ENCODE measurements at regions not wholly inside any gene's neighbourhood (a gene's known extent, or its start where the extent isn't known, plus 50 kb on each side); places are given as distances from the start of the nearest gene placed in this dataset.

DNA sequence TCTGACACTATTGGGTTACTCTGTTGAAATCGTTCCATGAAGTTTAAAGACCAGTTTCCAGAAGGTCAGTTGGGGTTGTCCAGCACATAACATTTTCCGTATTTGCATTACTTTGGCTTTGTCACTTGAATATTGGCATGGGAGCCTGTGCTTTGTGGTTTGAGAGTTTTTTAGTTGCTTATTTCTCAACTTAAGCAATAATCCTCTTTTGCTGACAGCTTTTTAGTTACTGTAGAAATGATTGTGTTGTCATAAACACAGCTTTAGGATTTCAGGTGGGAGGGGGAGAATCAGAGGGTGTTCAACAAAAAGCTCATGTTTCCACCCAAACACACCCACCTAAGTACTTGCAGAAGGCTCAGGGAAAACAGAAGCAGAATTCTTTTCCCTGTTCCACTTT is 210.7 kb upstream of the TLL1 start (continued):
- TF ChIP-seq, protein P1, sequence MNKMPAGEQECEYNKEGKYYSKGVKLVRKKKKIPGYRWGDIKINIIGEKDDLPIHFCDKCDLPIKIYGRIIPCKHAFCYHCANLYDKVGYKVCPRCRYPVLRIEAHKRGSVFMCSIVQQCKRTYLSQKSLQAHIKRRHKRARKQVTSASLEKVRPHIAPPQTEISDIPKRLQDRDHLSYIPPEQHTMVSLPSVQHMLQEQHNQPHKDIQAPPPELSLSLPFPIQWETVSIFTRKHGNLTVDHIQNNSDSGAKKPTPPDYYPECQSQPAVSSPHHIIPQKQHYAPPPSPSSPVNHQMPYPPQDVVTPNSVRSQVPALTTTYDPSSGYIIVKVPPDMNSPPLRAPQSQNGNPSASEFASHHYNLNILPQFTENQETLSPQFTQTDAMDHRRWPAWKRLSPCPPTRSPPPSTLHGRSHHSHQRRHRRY (tag by site-specific recombination; IDR thresholded peaks at IDR 0.05) = no peak
- no peak for TF ChIP-seq ZNF223 (tag by site-specific recombination; IDR thresholded peaks at IDR 0.05)
- no peak for TF ChIP-seq ZSCAN30 (tag by site-specific recombination; IDR thresholded peaks at IDR 0.05)
- TF ChIP-seq ZNF473 (tag by site-specific recombination; IDR thresholded peaks at IDR 0.05) = no peak
- TF ChIP-seq ZNF280D (tag by site-specific recombination; IDR thresholded peaks at IDR 0.05) = no peak
- TF ChIP-seq OVOL3 (tag by site-specific recombination; IDR thresholded peaks at IDR 0.05) = no peak
- no peak for TF ChIP-seq ZNF292 (tag by site-specific recombination; IDR thresholded peaks at IDR 0.05; ENCODE audit: borderline replicate concordance, low read depth)
- TF ChIP-seq ZBTB8A (tag by site-specific recombination; IDR thresholded peaks at IDR 0.05) = no peak
- no peak for TF ChIP-seq ZIC2 (tag by site-specific recombination; IDR thresholded peaks at IDR 0.05)
- TF ChIP-seq, protein P2, sequence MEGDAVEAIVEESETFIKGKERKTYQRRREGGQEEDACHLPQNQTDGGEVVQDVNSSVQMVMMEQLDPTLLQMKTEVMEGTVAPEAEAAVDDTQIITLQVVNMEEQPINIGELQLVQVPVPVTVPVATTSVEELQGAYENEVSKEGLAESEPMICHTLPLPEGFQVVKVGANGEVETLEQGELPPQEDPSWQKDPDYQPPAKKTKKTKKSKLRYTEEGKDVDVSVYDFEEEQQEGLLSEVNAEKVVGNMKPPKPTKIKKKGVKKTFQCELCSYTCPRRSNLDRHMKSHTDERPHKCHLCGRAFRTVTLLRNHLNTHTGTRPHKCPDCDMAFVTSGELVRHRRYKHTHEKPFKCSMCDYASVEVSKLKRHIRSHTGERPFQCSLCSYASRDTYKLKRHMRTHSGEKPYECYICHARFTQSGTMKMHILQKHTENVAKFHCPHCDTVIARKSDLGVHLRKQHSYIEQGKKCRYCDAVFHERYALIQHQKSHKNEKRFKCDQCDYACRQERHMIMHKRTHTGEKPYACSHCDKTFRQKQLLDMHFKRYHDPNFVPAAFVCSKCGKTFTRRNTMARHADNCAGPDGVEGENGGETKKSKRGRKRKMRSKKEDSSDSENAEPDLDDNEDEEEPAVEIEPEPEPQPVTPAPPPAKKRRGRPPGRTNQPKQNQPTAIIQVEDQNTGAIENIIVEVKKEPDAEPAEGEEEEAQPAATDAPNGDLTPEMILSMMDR (tag by site-specific recombination; IDR thresholded peaks at IDR 0.05) = no peak

DNA sequence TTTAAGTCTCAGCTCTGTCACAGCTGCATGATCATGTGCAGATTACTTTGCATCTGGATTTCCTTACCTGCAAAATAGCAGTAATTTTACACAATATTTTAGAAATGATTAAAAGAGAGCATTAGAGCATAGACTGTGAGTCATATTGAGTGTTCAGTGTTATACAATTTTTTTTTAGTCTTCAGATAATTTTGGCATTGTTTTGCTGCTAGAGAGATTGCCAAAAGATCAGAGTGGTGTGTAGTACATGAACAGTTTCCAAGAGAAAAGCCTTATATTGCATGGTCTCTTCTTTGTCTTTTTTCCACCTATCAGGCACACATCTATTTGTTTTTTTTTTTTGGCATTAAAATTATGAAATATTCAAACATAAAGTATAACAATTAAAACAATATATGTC is 209.6 kb upstream of the TLL1 start:
- ChIA-PET CTCF (no interaction called here), POLR2A (no interaction called here)
- H3K9me3 ChIP-seq (ENCODE audit: control insufficient read depth, insufficient read depth, low read depth, low read length) = no peaks in the 10 kb centered on the region
- H3K36me3 ChIP-seq (ENCODE audit: control insufficient read depth in 2 of 2, insufficient read depth in 1 of 2, low read length in 2 of 2) = no peaks in the 10 kb centered on the region
- no peak overlapping the region for H3K4me3 ChIP-seq (ENCODE audit: low read depth, low read length)
- TF ChIP-seq ZXDB (tag by site-specific recombination; IDR thresholded peaks at IDR 0.05) = no peak
- TF ChIP-seq ZNF292 (tag by site-specific recombination; IDR thresholded peaks at IDR 0.05; ENCODE audit: borderline replicate concordance, low read depth) = no peak
- no peak for TF ChIP-seq SP3 (tag by site-specific recombination; IDR thresholded peaks at IDR 0.05)
- TF ChIP-seq ZSCAN4 (tag by site-specific recombination; IDR thresholded peaks at IDR 0.05) = no peak
- no peak for TF ChIP-seq ZNF777 (tag by site-specific recombination; IDR thresholded peaks at IDR 0.05; ENCODE audit: borderline replicate concordance)
- TF ChIP-seq PATZ1 (tag by site-specific recombination; IDR thresholded peaks at IDR 0.05) = no peak
- TF ChIP-seq, protein P3, sequence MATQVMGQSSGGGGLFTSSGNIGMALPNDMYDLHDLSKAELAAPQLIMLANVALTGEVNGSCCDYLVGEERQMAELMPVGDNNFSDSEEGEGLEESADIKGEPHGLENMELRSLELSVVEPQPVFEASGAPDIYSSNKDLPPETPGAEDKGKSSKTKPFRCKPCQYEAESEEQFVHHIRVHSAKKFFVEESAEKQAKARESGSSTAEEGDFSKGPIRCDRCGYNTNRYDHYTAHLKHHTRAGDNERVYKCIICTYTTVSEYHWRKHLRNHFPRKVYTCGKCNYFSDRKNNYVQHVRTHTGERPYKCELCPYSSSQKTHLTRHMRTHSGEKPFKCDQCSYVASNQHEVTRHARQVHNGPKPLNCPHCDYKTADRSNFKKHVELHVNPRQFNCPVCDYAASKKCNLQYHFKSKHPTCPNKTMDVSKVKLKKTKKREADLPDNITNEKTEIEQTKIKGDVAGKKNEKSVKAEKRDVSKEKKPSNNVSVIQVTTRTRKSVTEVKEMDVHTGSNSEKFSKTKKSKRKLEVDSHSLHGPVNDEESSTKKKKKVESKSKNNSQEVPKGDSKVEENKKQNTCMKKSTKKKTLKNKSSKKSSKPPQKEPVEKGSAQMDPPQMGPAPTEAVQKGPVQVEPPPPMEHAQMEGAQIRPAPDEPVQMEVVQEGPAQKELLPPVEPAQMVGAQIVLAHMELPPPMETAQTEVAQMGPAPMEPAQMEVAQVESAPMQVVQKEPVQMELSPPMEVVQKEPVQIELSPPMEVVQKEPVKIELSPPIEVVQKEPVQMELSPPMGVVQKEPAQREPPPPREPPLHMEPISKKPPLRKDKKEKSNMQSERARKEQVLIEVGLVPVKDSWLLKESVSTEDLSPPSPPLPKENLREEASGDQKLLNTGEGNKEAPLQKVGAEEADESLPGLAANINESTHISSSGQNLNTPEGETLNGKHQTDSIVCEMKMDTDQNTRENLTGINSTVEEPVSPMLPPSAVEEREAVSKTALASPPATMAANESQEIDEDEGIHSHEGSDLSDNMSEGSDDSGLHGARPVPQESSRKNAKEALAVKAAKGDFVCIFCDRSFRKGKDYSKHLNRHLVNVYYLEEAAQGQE (tag by site-specific recombination; IDR thresholded peaks at IDR 0.05) = no peak
- H3K4me1 ChIP-seq (ENCODE audit: control insufficient read depth, insufficient read depth, low read length) = no peaks in the 10 kb centered on the region
- H3K27ac ChIP-seq (ENCODE audit: extremely low read depth, low read depth, low read length) = no peak overlapping the region
